SK-N-DZ (cell line): ENCODE measurements at regions not wholly inside any gene's neighbourhood (a gene's known extent, or its start where the extent isn't known, plus 50 kb on each side); places are given as distances from the start of the nearest gene placed in this dataset.

ENCODE experiments used
- DNase-seq: peaks from one replicate; pipeline ENCODE4 v3.0.0-alpha.2; 2015; ENCODE audit warnings: low spot score

DNA sequence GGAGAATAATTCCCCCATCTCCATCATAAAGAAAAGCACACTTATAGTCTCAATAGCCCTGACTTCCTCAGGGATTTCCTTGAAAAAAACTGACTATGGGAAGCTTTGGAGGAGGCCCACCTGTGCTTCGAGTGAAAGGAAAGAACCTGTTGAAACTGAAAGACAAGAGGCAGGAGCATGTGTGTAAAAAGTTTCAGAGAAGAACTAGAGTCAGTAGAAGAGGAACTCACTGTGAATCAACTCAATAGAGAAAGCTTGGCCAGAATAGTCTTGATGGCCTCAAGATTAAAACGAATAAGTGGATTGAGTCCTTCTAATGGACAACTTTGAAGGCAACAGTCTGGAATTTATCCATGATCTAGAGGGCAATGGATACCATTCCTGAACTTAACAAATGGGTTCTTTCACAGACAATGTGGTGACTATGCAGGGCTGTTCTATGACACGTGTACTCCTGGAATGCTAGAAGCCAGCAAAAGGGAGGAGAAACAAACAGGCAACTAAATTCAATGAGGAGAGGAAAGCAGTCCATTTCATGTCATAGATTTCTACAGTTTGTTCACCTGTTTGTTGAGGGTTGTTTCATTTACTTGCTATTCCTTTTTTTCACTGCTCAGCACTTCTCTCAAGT is 442.3 kb downstream of the GRB14 start:
- DNase-seq: no peak

DNA sequence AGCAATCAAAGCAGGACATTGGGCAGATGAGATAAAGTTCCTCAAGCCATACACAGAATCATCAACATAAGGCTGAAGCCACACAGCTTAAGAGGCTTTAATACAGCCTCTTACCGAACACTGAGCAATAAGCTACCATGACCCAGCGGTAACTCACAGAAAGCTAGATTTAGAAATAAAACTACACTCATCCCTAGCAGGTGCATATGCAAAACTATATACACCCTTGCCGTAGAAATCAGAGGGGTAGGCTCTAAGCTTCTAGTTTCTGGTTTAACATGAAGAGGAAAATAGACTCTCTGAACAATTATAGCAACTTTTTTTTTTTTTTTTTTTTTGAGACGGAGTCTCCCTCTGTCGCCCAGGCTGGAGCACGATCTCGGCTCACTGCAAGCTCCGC is 428.8 kb upstream of the FIGN start:
- no peak for DNase-seq

DNA sequence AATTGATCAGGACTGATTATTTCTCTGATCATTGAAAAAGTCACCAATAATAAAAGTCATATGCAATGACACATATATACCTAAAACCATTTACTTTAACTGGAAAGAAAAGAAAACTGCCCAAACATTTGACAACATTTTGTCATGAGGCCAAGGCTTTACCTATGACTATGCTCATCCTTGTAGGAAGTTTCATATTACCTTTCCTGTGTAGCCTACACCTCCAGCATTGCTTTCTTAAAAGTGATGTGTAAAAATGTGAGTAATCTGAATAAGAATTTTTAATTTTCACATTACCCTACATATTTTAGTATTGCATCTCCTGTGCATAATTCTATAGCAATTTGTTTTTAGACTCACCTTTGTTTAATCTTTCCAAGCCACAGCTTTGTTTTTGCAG is 419.8 kb upstream of the FIGN start:
- no peak for DNase-seq

DNA sequence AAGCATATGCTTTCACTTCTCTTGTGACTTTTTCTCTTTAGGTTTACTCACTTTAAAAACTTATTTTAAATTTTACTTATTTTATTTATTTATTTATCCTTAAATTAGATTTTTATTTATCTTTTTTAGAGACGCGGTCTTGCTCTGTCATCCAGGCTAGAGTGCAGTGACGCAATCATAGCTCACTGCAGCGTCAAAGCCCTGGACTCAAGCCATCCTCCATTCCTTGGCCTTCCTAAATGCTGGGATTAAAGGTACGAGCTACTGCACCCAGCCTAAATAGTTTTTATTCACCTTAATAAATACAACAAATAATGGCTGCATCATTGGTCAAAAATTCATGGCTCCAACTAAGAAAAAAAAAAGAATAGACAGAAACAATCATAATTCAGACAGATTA is 415.7 kb upstream of the FIGN start:
- no peak for DNase-seq

DNA sequence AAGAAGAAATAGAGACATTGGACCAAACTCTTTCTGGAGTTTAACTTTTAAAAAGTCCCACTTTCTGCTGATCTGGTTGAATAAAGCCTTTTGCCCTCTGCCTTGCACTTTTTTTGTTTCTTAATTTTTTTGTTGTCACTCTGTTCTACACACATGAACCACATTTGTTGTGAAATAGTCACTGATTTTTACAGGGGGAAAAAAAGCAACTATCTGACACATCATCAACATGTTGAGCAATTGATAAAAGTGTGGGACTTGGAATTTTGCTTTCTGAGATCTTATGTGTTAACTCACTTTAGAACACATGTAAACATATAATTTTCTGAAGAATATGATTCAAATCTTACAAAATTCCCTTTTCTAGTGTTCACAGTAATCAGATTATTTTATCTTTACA is 414.8 kb upstream of the FIGN start:
- no peak for DNase-seq

DNA sequence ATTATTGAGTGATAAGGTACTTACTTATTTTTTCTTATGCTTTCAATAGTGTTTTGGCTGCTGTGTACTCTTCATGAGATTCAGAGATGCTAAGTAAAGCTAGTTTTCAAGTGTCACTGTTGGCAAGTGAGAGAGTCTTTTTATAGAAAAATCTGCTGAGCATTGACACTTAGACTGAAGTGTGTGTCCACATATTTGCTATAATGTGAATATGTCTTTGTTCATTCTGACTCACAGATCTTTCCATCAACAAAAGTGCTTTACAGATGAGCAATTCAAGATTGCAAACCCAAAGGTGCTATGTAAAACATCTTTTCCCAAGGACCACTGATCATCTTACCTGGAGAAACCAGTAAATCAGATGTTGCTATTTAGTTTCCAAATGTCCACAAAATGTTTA is 410.6 kb upstream of the FIGN start:
- DNase-seq: no peak

DNA sequence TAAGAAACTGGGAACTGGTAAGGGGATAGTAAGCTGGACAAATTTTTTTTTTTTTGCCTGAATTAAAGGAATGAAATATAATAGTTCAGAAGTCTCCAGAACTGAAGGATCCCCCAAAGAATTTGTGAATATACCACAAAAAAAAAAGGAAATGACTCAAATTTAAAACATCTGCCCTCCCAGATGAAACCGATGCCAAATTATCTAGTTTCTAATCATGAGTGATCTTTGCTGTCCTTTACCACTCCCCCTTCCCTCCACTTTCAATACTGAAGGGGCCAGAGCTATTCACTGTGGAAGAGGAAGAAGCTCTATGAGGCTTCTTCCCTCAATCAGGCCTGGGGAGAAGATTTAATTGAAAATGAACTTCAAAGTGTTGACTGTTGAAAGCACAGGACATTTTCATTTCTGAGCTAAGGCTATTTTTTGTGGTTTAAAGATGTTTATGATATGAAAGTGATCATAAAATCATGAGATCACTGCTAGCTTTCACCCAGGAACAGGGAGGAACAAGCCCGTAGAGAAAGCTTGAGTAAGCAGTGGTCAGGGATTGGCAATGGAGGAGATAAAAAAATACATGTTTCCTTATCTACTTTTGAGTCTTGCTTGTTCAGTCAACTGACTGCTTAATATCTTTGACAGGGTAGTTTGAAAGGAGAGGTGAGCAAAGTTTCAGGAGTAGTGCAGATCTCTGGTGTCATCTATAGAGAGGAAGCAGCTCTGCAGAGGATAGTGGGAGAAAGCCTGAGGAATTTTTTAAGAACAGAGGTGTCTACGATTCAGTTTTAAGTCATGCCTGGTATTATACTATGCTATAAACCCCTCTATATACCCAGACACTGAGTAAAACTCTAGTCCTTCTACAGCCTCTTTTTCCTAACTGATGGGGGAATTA is 409.5 kb upstream of the FIGN start:
- DNase-seq: no peak

DNA sequence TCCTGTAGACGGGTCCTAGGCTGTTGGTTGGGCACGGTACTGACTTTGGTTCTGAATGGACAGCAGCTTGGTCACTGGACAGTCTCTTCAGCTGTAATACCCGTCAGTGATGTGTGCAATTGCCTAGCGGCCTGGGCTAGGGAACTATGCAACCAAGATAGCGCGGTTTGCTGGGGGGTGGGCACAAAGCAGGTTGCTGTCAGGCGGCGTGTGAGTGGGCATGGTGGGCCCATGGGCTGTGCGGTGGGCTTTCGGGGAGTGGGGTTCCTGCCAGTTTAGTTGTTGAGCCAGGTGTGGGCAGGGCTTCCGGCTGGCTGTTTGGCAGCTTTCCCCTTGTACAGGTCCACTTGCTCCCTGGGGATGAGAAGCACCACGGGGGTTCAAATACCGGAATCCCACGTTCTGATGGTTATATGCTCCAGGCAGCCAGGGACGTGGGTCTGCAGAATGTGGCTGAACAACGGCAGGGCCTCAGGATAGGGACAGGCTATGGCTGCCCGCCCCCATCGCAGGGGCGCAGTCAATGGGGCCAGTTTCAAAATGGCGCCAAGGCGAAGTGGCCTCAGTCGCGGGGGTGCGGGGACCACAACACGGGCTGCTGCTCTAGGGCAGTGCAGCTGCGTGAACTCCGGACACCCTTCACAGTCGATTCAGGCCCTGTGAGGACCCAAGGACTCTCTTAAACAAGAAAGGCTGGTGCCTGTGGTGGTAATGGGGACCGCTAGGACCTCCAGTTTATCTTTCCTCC is 407.5 kb upstream of the FIGN start:
- DNase-seq: no peak

DNA sequence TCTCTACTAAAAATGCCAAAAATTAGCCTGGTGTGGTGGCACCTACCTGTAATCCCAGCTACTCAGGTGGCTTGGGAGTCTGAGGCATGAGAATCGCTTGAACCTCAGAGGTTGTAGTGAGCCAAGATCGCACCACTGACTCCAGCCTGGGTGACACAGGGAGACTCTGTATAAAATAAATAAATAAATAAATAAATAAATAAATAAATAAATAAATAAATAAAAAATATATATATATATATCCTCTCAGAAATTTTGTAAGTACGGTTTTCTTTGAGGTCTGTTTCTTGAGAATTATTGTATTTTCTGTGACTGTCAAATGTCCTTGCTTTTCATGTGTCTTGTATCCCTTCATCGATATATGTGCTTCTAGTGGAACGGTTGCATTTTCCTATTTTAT is 406.9 kb upstream of the FIGN start:
- no peak for DNase-seq

DNA sequence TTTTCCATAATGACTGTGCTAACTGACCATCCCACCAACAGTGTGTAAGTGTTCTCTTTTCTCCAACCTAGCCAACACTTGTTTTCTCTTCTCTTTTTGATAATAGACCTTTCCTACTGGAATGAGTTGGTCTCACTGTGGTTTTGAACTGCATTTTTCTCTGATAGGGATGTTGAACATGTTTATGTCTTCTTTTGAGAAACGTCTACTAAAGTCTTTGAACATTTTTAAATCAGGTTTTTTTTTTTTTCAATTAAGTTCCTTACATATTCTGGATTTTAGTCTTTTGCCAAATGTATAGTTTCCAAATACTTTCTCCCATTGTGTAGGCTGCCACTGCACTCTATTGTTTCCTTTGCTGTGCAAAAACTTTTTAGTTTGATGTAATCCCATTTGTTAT is 405.5 kb upstream of the FIGN start:
- no peak for DNase-seq

DNA sequence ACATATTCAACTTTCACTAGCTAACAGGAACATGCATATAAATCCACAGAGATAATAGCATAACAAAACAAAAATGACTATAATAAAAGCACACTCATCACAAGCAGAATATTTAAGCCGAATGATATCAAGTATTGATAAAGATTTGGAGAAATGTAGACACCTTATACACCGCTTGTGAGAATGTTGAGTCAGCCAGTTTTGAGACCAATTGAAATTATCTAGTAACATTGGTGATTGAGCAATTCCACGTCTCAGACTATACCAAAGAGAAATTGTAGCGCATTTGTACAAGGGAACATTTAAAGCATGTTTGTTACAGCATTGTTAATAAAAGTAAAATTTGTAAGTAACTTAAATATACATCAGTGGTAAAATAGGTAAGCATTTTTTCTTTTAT is 402.9 kb upstream of the FIGN start:
- DNase-seq: no peak

DNA sequence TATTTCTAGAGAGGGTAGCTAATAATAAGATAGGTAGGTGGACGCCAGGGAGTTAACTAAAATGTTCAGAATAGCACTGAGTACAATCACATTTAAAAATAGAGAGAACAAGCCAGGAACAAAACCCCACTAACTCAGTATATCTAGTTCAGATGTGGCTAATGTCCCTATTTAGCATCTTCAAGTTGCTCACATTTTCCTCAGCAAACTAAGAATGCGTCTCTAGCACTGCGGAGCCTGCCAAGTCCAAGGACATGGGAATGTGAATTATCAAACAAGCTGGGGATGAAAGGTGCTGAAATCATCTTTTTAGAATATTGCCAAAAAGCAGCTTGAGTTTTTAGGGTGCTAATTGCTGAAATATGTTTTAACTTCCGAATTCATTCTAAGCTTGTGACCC is 398.5 kb upstream of the FIGN start:
- no peak for DNase-seq

DNA sequence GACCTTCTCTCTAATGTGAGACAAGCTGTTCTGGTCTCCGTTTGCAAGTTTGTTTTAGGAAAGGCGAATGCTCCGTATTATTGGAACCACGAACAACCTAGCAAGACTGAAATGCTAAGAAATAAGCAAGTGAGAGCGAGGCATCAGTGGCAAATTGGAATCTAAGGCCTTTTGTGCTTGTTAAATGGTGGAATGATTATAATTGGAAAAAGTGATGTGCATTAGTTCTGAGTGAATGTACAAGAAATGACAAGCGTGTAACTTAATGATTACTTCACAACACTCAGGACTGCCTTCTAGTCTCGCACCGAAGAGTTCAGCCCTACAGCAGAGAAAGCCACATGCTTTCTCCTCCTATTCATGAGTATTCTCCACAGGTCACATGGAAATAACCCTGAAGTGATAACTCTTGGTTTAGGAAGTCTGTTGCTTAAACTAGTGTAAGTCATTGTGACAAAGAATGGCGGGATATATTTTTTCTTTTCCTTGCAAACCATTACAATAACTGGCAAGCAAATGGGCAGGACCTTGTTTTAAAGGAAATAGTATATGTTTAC is 392.2 kb upstream of the FIGN start:
- no peak for DNase-seq

DNA sequence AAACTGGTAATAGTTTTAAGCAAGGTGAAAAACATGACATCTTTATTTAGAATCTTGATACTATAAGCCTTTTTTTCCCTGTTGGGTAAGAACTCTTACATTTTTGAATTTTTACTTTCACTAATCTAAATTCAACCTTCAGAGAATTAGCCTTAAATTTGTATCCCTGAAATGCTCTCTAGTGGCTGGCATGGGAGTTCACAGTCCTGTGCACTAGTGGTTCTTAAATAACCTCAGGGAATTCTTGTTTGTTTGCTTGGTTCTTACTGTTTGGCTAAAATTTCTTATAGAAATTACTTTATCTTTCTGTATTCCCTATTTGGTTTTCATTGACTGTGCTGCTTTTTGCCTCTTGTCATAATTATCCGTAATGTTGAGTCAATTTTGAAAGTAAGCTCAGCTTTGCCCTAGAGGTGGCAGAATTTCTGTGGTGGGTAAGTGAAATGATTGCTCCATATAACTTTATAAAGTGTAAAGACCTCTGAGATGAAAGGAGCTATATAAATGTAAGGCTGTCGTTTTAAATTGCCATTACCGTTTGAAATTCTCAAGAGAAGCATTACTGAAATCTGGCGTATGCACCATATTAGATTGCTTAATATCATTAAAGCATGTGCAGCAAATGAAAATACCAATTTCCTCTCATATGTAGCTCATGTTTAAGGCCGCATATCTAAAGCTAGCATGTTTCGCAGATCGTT is 391.3 kb upstream of the FIGN start:
- peak; percentile 57 for DNase-seq

DNA sequence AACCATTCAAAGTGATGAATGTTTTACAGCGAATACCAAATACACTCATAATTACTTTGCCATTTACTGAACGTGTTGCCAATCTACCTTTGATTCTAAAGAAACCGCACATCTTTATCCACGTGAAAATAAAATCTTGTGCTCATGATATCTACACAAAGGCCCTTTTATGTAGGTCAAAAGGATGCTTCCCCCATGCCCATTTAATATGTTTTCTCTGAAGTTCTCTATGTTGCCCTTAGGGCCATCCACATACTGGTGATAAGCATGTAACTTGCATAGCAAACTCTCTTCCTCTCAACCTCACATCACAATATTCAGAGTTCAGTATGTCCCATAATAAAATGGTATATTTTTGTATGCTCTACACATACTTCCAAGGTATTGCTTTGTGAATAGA is 380.0 kb upstream of the FIGN start:
- no peak for DNase-seq

DNA sequence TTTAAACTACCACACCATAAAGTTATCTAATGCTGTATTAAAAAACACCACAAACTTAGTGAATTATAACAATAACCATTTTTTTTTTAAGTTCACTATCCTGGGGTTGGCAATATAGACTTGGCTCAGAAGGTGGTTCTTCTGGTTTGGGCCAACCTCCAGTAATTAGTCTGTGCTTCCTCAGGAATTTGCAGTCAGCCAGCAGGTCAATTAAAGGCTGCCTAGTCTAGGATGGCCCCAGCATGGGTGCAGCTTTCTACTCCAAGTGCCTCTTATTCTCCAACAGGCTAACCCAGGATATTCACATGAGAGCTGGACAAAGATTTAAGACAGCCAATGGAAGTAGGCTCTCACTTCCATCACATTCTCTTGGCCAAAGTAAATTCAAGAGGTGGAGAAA is 379.1 kb upstream of the FIGN start:
- DNase-seq: no peak

DNA sequence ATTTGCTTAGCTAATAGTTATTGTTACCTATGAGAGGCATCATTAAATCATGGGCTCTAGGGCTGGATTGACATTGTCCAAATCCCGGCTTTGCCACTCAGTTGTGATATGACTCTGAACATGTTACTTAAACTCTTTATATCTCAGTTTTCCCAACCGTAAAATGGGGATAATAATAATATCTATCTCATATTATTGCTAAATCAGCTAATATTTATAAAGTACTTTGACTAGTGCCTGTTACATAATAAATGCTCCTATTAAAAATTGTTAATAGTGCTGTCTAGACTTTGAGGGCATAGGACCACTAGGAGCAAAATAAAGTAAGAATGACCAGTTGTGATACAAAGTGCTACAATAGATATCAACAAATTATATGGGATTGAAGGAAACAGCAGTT is 376.3 kb upstream of the FIGN start:
- no peak for DNase-seq

DNA sequence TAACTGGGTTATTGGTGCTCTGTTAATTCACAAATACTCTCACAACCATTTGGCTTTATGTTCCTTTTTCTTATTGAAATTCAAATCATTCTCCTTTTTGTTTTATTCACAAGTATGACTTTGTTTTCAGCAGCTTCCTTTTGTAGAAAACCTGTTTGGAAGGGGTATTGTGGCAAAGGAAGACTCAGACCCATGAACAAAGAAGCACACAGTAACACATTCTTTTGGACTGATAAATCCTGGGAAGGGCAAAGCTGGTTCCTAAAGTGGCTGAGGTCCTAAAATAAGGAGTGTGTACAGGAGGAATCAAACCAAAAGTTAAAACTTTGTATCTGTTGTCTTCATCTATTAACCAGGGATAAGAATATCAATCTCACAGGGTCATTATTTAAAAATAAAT is 374.7 kb upstream of the FIGN start:
- no peak for DNase-seq

DNA sequence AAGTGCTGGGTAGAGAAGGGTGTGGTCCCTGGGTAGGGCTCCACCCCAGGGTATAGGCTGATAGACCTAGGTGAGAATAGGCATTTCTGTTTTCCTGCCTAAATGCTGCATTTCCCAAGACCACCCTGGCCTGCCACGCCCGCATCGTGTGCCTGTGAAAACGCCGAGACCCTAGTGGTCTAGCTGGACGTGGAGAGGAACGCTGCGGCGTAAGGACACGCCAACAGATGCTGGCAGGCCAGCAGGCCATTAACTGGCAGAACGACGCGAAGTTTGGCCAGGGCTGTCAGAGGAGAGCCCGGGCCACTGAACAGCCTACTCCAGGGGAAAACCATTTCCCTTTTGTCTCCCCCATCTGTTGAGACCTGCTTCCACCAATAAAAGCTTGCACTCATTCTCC is 373.2 kb upstream of the FIGN start:
- DNase-seq: no peak

DNA sequence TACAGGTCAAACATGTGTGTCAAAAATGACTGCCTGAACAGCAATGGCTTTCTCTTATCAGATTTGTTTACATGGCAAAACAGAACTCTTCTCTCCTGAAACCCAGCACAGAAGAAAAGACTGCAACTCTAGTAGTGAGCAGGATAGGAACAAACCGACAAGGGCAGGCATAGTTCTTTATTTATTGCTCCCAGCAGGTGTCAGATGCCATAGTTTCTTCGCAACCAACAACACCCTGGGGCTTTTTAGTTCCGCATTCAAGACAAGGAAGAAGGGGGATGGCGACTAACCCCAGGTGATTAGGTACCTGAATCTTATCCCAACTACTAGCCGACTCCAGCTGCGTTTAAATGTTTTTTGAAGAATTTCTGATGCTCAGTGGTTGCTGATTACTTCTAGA is 367.5 kb upstream of the FIGN start:
- no peak for DNase-seq

DNA sequence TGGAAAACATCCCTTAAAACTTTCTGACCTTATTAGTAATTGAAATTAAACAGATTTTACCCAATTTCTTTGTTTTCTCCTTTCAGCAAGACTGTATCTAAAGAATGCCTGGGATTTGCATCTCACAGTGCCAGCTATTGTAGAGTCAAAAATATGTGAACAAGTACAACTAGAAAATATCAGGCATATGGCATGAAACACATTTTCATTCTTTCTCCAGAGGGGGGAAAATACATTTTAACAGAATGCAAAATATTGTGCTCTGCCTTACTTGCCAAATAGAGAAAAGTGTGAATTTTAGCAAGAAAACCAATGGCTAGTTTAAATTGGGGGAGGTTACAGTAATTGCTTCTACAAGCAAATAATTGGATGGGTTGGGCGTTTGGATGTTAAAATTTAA is 366.6 kb upstream of the FIGN start:
- DNase-seq: no peak

DNA sequence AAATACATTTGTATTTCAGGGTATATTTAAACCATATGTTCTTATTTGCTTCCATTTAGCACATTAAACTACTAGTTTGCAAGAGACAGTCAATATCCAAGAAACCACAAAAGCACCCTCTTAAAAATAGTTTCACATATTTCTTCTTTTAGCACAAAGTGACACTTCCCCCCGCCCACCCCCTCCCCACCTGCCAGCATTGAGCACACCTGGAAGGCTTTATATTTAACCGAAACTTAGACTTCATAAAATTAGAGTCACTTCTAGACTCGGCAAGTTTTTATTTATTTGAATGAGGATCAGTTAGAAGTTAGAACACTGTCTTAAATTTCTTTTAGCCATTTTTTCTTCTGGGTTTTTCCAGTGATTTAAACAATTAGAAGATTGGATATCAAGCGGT is 355.9 kb upstream of the FIGN start:
- no peak for DNase-seq
